Breast epithelium (tissue), 3 donors: ENCODE measurements at regions not wholly inside any gene's neighbourhood (a gene's known extent, or its start where the extent isn't known, plus 50 kb on each side); places are given as distances from the start of the nearest gene placed in this dataset.

Experiments
- POLR2A ChIP-seq: fragments of 450-650 bp; IDR thresholded peaks from one replicate; pipeline ENCODE4 v1.6.1; 2016; ENCODE audit warnings: antibody characterized with exemption, mild to moderate bottlenecking, moderate library complexity
- POLR2AphosphoS5 ChIP-seq, 3 donors: sonication (generic); formaldehyde crosslinking; IDR thresholded peaks; one replicate each; pipeline ENCODE4 v1.6.1; 2017; ENCODE audit warnings: antibody characterized with exemption in 3 of 3
- TF ChIP-seq, protein P1 (sequence below), 3 donors: fragments of 450-650 bp; IDR thresholded peaks; one replicate each; pipeline ENCODE4 v1.5.1; 2016 to 2017; ENCODE audit warnings: antibody characterized with exemption in 3 of 3, mild to moderate bottlenecking in 3 of 3, moderate library complexity in 3 of 3

- TF ChIP-seq POLR2AphosphoS5 (IDR thresholded peaks at IDR 0.05) (no peak), POLR2A (no peak)
- TF ChIP-seq, protein P1, sequence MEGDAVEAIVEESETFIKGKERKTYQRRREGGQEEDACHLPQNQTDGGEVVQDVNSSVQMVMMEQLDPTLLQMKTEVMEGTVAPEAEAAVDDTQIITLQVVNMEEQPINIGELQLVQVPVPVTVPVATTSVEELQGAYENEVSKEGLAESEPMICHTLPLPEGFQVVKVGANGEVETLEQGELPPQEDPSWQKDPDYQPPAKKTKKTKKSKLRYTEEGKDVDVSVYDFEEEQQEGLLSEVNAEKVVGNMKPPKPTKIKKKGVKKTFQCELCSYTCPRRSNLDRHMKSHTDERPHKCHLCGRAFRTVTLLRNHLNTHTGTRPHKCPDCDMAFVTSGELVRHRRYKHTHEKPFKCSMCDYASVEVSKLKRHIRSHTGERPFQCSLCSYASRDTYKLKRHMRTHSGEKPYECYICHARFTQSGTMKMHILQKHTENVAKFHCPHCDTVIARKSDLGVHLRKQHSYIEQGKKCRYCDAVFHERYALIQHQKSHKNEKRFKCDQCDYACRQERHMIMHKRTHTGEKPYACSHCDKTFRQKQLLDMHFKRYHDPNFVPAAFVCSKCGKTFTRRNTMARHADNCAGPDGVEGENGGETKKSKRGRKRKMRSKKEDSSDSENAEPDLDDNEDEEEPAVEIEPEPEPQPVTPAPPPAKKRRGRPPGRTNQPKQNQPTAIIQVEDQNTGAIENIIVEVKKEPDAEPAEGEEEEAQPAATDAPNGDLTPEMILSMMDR (IDR thresholded peaks at IDR 0.05), result no peak
Measured at GRCh38 chr14:41355866-41356265, 250.8 kb upstream of the LRFN5 start.
